Fibroblast of lung (primary cell): ENCODE measurements at regions not wholly inside any gene's neighbourhood (a gene's known extent, or its start where the extent isn't known, plus 50 kb on each side); places are given as distances from the start of the nearest gene placed in this dataset.
"Not testable (repeated sequence)": the region's sequence is repeated elsewhere in the genome, so short reads cannot be mapped to it uniquely, and the experiment has no call there.

ENCODE experiments used
- DNase-seq, 2 donors: peaks; one replicate each; pipeline versions ENCODE4 v3.0.0 to v3.0.0-alpha.2; 2010; ENCODE audit warnings: low read depth in 2 of 2
- H2AFZ ChIP-seq: 2 replicates; pipeline ENCODE4 v1.5.1; 2012; ENCODE audit warnings: low read length, control low read depth, inconsistent platforms
- H3K27ac ChIP-seq: 2 replicates; pipeline ENCODE4 v1.5.1; 2011; ENCODE audit warnings: low read length, control low read depth; ENCODE audit not compliant: insufficient read depth
- H3K27me3 ChIP-seq: 2 replicates; pipeline ENCODE4 v1.5.1; 2011; ENCODE audit warnings: mild to moderate bottlenecking, low read length; ENCODE audit not compliant: control insufficient read depth, insufficient read depth
- H3K36me3 ChIP-seq: 2 replicates; pipeline ENCODE4 v1.5.1; 2011; ENCODE audit warnings: low read length; ENCODE audit not compliant: control insufficient read depth, insufficient read depth
- H3K4me1 ChIP-seq: 2 replicates; pipeline ENCODE4 v1.5.1; 2011; ENCODE audit warnings: low read length; ENCODE audit not compliant: control insufficient read depth, insufficient read depth; ENCODE audit errors: extremely low read depth
- H3K4me2 ChIP-seq: 2 replicates; pipeline ENCODE4 v1.5.1; 2011; ENCODE audit warnings: low read length, control low read depth; ENCODE audit not compliant: insufficient read depth; ENCODE audit errors: extremely low read depth
- H3K4me3 ChIP-seq, 4 experiments: fragments of 200-600 bp in 1 of 4; sonication (generic) in 1 of 4; replicated peaks in 1 of 4; 2 replicates each; pipeline ENCODE4 v1.5.1; 2011 to 2016; ENCODE audit warnings: low read length in 4 of 4, low read depth in 3 of 4, mild to moderate bottlenecking in 3 of 4, control low read depth in 2 of 4, inconsistent platforms in 1 of 4, mixed read lengths in 1 of 4; ENCODE audit not compliant: insufficient read depth in 1 of 4; ENCODE audit errors: control extremely low read depth in 1 of 4
- H3K79me2 ChIP-seq: 2 replicates; pipeline ENCODE4 v1.5.1; 2012; ENCODE audit warnings: mild to moderate bottlenecking, low read length, inconsistent platforms; ENCODE audit not compliant: control insufficient read depth, insufficient read depth
- H3K9ac ChIP-seq: 2 replicates; pipeline ENCODE4 v1.5.1; 2011; ENCODE audit warnings: mild to moderate bottlenecking, low read length, control low read depth; ENCODE audit not compliant: insufficient read depth
- H3K9me3 ChIP-seq: 2 replicates; pipeline ENCODE4 v1.5.1; 2012; ENCODE audit warnings: low read depth, low read length; ENCODE audit not compliant: control insufficient read depth, insufficient read depth
- H4K20me1 ChIP-seq: 2 replicates; pipeline ENCODE4 v1.5.1; 2011; ENCODE audit warnings: low read length; ENCODE audit not compliant: control insufficient read depth, insufficient read depth; ENCODE audit errors: extremely low read depth
- CTCF ChIP-seq, 2 donors: IDR thresholded peaks in 1 of 2; conservative IDR thresholded peaks in 1 of 2; 1 replicate in 1 of 2; 2 replicates in 1 of 2; pipeline ENCODE4 v1.5.1; 2011 to 2012; ENCODE audit warnings: low read length in 2 of 2, control low read depth in 1 of 2, inconsistent platforms in 1 of 2, low read depth in 1 of 2, mild to moderate bottlenecking in 1 of 2
- EZH2 ChIP-seq: IDR thresholded peaks from 2 replicates; pipeline ENCODE4 v1.5.1; 2012; ENCODE audit warnings: low read length, control low read depth, mild to moderate bottlenecking; ENCODE audit errors: missing control alignments

DNA sequence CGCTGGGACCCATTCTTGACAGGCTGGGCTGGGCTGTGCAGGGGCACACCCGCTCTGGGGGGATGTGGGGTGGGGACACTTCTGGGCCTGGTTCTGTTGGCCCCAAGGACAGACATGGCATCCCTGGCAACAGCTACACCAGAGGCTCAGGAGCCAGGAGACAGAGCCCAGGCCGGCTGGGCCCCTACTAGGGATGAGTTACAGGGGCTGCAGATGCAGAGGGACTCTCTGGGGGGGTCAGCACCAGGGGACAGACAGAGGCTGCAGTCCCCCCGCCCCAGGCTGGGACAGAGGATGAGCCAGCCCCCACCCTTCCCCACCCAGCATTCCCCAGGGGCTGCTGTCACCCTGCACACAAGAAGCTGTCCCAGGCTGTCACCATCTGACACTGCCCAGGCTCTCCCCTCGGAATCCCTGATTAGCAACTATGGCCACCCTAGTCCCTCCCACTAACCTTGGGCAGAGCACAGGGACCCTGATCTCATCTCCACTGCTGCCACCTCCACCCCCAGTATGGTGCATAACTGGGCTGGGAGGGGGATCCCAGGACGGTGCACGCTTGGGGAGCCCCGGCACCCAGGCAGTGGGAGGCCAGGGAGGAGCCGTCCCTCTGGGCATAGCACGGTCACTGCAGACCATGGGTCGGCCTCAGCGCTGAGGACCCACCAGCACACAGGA is 67.5 kb upstream of the TUBA3E start:
- not testable (repeated sequence) for H3K36me3 ChIP-seq, H4K20me1 ChIP-seq, H3K27me3 ChIP-seq, DNase-seq, H2AFZ ChIP-seq, H3K4me1 ChIP-seq, H3K4me3 ChIP-seq, H3K4me2 ChIP-seq, H3K9ac ChIP-seq, H3K9me3 ChIP-seq, H3K79me2 ChIP-seq, H3K27ac ChIP-seq

- not testable (repeated sequence) for H4K20me1 ChIP-seq, H3K4me1 ChIP-seq, DNase-seq, H3K9ac ChIP-seq, H3K79me2 ChIP-seq, H3K9me3 ChIP-seq, H3K4me3 ChIP-seq, H3K36me3 ChIP-seq, H3K4me2 ChIP-seq, H2AFZ ChIP-seq, H3K27ac ChIP-seq, H3K27me3 ChIP-seq
These were observed 66.7 kb upstream of the TUBA3E start for GRCh38 chr2:130264901-130265320.

DNA sequence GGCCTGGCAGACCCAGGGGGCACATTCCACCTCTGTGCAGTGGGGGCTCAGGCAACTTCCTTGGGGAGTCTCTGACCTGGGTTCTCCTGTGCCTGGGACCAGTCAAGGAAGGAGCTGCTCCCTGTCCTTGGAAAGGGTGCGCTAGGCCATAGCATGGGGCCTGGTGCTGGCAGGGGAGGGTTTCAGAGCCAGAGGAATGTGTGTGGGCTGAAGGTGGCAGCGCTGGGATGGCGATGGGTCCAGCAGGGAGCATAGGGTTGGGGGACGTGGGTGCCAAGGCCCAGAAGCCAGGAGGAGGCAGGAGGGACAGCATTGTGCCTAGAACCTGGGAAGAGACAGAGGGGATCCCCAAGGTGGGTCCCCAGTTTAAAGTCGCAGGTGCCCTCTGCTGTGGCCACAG is 66.3 kb upstream of the TUBA3E start:
- DNase-seq: no peak
- no peak overlapping the region for H3K9ac ChIP-seq
- H3K36me3 ChIP-seq: no peaks in the 10 kb centered on the region
- H3K27ac ChIP-seq: no peak overlapping the region
- H2AFZ ChIP-seq: no peak overlapping the region
- H3K4me3 ChIP-seq: no peak overlapping the region
- H3K4me1 ChIP-seq: no peaks in the 10 kb centered on the region
- no peaks in the 10 kb centered on the region for H3K9me3 ChIP-seq
- H3K27me3 ChIP-seq: peaks cover 3% of the 10 kb centered on the region
- H3K4me2 ChIP-seq: no peak overlapping the region
- TF ChIP-seq EZH2 (no peak), CTCF (conservative IDR thresholded peaks at IDR 0.05 in 1 of 2, IDR thresholded peaks at IDR 0.05 in 1 of 2; ENCODE audit: low read depth in 1 of 2, low read length in 2 of 2) (no peak)
- no peaks in the 10 kb centered on the region for H4K20me1 ChIP-seq
- no peaks in the 10 kb centered on the region for H3K79me2 ChIP-seq

- no peak overlapping the region for H3K9ac ChIP-seq
- H3K9me3 ChIP-seq: no peaks in the 10 kb centered on the region
- no peak overlapping the region for H3K27ac ChIP-seq
- DNase-seq: no peak
- H3K4me3 ChIP-seq: no peak overlapping the region
- H3K4me2 ChIP-seq: no peak overlapping the region
- H3K27me3 ChIP-seq: peaks cover 3% of the 10 kb centered on the region
- TF ChIP-seq CTCF (conservative IDR thresholded peaks at IDR 0.05 in 1 of 2, IDR thresholded peaks at IDR 0.05 in 1 of 2; ENCODE audit: low read depth in 1 of 2, low read length in 2 of 2) (no peak), EZH2 (no peak)
- no peaks in the 10 kb centered on the region for H3K36me3 ChIP-seq
- H2AFZ ChIP-seq: no peak overlapping the region
- H3K79me2 ChIP-seq: no peaks in the 10 kb centered on the region
- H3K4me1 ChIP-seq: no peaks in the 10 kb centered on the region
- no peaks in the 10 kb centered on the region for H4K20me1 ChIP-seq
These were observed 65.8 kb upstream of the TUBA3E start for GRCh38 chr2:130264046-130264445.
